ENCODE measurements at regions not wholly inside any gene's neighbourhood (a gene's known extent, or its start where the extent isn't known, plus 50 kb on each side); places are given as distances from the start of the nearest gene placed in this dataset.

GRCh38 chr21:35840197-35840799, 220.0 kb downstream of the SETD4 start (continued):
- TF ChIP-seq ZNF645 (tag by site-specific recombination; IDR thresholded peaks at IDR 0.05) (no peak), PRDM2 (tag by site-specific recombination; IDR thresholded peaks at IDR 0.05; ENCODE audit: borderline replicate concordance) (no peak), ZNF660 (tag by site-specific recombination; IDR thresholded peaks at IDR 0.05) (peak; percentile 74; the same call in 1 of the 2 replicates), ELK4 (IDR thresholded peaks at IDR 0.05; ENCODE audit: borderline replicate concordance, low read depth, low read length) (no peak), INSM2 (tag by site-specific recombination; IDR thresholded peaks at IDR 0.05) (no peak), ZNF792 (tag by site-specific recombination; IDR thresholded peaks at IDR 0.05) (no peak)

- ChIA-PET CTCF (interaction anchor here (0.6 to 2.7 kb wide), 50 partner anchors 10 to 1295 kb away, joined by 3 to 32 read pairs (median 4); no protein-coding TSS in a partner anchor), POLR2A (interaction anchor here (1.3 to 2.4 kb wide), 3 partner anchors 949 to 1093 kb away, joined by 4 to 8 read pairs (median 8); no protein-coding TSS in a partner anchor)
- H3K27ac ChIP-seq (ENCODE audit: extremely low read depth, low read depth, low read length): no peak overlapping the region
- H3K4me1 ChIP-seq (ENCODE audit: control insufficient read depth, insufficient read depth, low read length): no peaks in the 10 kb centered on the region
- no peaks in the 10 kb centered on the region for H3K36me3 ChIP-seq (ENCODE audit: control insufficient read depth in 2 of 2, insufficient read depth in 1 of 2, low read length in 2 of 2)
- H3K9me3 ChIP-seq (ENCODE audit: control insufficient read depth, insufficient read depth, low read depth, low read length): no peaks in the 10 kb centered on the region
- TF ChIP-seq ZNF354C (tag by site-specific recombination; IDR thresholded peaks at IDR 0.05; ENCODE audit: borderline replicate concordance, low read depth) (no peak), ZNF626 (tag by site-specific recombination; IDR thresholded peaks at IDR 0.05) (no peak), ZFP69B (tag by site-specific recombination; IDR thresholded peaks at IDR 0.05) (no peak), ZSCAN16 (tag by site-specific recombination; IDR thresholded peaks at IDR 0.05) (no peak), ZNF777 (tag by site-specific recombination; IDR thresholded peaks at IDR 0.05; ENCODE audit: borderline replicate concordance) (no peak), ZBTB8A (tag by site-specific recombination; IDR thresholded peaks at IDR 0.05) (no peak), ZBTB49 (tag by site-specific recombination; IDR thresholded peaks at IDR 0.05; ENCODE audit: low read depth) (no peak), GFI1B (tag by site-specific recombination; IDR thresholded peaks at IDR 0.05) (no peak), ZNF148 (tag by site-specific recombination; IDR thresholded peaks at IDR 0.05; ENCODE audit: borderline replicate concordance) (no peak), ZFP37 (tag by site-specific recombination; IDR thresholded peaks at IDR 0.05) (no peak), ZNF704 (tag by site-specific recombination; IDR thresholded peaks at IDR 0.05) (no peak)
- H3K4me3 ChIP-seq (ENCODE audit: low read depth, low read length): no peak overlapping the region
Measured at GRCh38 chr21:35838987-35839763, 221.2 kb downstream of the SETD4 start.

Measured in HEK293 (cell line).